ENCODE measurements at regions not wholly inside any gene's neighbourhood (a gene's known extent, or its start where the extent isn't known, plus 50 kb on each side); places are given as distances from the start of the nearest gene placed in this dataset.

DNA sequence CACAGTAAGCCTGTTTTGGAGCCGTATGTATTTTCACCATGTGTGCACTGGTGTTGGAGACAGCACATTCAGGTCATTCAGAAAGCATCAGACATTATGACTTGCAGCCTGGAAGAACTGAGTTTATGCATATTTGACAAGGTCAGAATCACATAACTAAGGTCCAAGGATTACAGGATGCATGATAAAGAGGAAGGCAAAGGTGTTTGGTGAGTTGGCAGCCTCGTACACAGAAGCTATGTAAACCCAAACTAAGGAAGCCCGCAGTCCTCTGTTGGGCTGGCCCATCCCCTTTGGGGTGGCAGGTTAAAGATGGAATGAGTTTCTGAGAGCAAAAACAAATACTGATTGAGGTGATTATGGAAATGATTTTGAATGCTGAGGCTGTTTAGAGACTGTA lies 218.4 kb downstream of the KTN1 start:
- ChIA-PET POLR2A (no interaction called here), CTCF (no interaction called here)
- peaks cover 7% of the 10 kb centered on the region for H3K4me1 Mint-ChIP-seq
- DNase-seq (no peak), ATAC-seq (no peak)
- no peak overlapping the region for H3K4me3 Mint-ChIP-seq
- no peak overlapping the region for H3K27ac Mint-ChIP-seq
- H3K9me3 Mint-ChIP-seq (ENCODE audit: low read depth), result peaks cover 4% of the 10 kb centered on the region
- H3K36me3 Mint-ChIP-seq (ENCODE audit: low read depth), result no peaks in the 10 kb centered on the region
- no peaks in the 10 kb centered on the region for H3K27me3 Mint-ChIP-seq
- intact Hi-C loops (cut with DNase I, micrococcal nuclease), result no loop called here

DNA sequence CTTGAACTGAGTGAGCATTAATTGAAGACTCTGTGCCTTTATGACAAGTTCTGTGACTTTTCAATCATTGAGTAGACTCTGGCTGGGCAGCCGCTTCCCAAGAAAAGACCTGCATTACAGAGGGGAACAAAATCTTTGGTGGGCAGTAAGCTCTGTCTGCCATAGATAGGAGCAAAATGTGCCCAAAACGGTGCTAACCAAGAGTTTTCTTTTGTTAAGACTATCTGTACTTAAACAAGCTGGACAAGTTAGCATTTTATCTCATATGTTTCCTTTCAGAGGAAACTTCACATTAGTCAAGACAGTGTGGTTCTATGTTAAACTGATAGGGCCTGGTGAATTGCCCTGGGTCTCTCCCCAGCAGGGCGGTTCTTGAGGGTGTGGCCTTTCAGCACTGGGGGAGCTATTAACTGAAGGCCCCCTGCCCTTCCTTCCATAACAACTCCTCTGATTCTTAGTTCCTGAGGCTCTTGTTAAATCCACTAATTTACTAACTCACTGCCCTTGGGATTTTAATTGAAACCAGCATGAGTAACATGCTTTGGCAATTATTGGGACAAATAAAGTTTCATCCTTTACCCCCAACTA lies 219.6 kb downstream of the KTN1 start:
- H3K27ac Mint-ChIP-seq, result no peak overlapping the region
- H3K4me3 Mint-ChIP-seq, result no peak overlapping the region
- ATAC-seq, result no peak
- peaks cover 18% of the 10 kb centered on the region for H3K4me1 Mint-ChIP-seq
- peaks cover 4% of the 10 kb centered on the region for H3K9me3 Mint-ChIP-seq (ENCODE audit: low read depth)
- DNase-seq, result no peak
- ChIA-PET POLR2A (no interaction called here), CTCF (no interaction called here)
- intact Hi-C loops (cut with DNase I, micrococcal nuclease), result no loop called here
- H3K27me3 Mint-ChIP-seq, result no peaks in the 10 kb centered on the region
- no peaks in the 10 kb centered on the region for H3K36me3 Mint-ChIP-seq (ENCODE audit: low read depth)

DNA sequence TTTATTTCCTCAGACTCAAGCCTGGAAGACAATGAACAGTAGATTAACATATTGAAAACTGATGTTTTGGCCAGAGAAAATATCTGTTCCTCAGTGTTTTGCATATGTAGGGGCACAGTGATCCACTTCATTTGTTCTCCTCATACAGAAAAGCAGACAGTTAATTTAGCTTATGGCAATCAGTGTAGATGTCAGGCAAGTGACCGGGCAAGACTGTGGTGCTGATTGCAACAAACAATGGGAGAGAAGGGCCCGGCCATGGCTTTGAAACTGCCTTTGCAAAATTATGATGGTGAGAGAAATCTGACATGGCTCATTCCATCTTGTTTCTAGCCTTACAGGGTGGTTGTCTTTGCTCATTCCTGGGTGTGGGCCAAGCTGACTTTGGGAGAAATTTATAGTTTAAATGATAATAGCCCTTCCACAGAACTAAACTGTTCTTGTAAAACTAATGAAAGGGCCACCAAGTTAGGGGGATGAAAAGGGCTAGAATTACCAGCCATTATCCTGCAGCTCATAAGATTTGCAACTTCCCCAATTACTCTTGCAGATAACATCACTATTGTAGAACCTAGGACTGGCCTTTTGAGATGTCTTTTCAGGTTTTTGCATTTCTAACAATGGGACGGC lies 220.3 kb downstream of the KTN1 start:
- H3K27ac Mint-ChIP-seq, result no peak overlapping the region

DNA sequence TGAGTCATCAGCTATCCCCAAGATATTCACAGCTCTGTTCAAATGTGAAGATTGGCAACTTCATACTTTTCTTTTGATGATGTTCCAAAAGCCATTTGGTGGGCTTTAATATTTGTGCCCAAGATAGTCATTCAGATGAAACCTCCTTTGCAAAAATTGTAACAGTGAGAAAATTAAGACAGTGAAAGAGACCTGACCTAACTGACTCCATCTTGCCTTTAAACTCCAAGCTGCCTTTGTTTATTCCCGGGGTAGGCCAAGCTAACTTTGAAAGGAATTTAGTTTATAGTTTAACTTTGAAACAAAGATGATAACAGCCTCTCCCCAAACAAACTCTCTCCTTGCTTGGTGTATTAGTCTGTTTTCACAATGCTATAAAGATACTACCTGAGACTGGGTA lies 221.1 kb downstream of the KTN1 start:
- Mint-ChIP-seq H3K36me3 (ENCODE audit: low read depth) (no peaks in the 10 kb centered on the region), H3K4me3 (no peak overlapping the region), H3K27ac (no peak overlapping the region), H3K9me3 (ENCODE audit: low read depth) (peaks cover 4% of the 10 kb centered on the region), H3K4me1 (peaks cover 22% of the 10 kb centered on the region), H3K27me3 (no peaks in the 10 kb centered on the region)
- intact Hi-C loops (cut with DNase I, micrococcal nuclease), result no loop called here
- DNase-seq (no peak), ATAC-seq (no peak)
- ChIA-PET POLR2A (no interaction called here), CTCF (no interaction called here)

More for the DNA sequence above, 220.3 kb downstream of the KTN1 start:
- intact Hi-C loops (cut with DNase I, micrococcal nuclease), result no loop called here
- CTCF ChIA-PET, result interaction anchor here (0.6 kb wide), 1 partner anchor 125 kb away, joined by 3 read pairs; no protein-coding TSS in a partner anchor
- ATAC-seq, result no peak
- POLR2A ChIA-PET, result no interaction called here
- peaks cover 20% of the 10 kb centered on the region for H3K4me1 Mint-ChIP-seq
- H3K36me3 Mint-ChIP-seq (ENCODE audit: low read depth), result no peaks in the 10 kb centered on the region
- H3K9me3 Mint-ChIP-seq (ENCODE audit: low read depth), result peaks cover 4% of the 10 kb centered on the region
- no peak overlapping the region for H3K4me3 Mint-ChIP-seq
- H3K27me3 Mint-ChIP-seq, result no peaks in the 10 kb centered on the region
- no peak for DNase-seq

DNA sequence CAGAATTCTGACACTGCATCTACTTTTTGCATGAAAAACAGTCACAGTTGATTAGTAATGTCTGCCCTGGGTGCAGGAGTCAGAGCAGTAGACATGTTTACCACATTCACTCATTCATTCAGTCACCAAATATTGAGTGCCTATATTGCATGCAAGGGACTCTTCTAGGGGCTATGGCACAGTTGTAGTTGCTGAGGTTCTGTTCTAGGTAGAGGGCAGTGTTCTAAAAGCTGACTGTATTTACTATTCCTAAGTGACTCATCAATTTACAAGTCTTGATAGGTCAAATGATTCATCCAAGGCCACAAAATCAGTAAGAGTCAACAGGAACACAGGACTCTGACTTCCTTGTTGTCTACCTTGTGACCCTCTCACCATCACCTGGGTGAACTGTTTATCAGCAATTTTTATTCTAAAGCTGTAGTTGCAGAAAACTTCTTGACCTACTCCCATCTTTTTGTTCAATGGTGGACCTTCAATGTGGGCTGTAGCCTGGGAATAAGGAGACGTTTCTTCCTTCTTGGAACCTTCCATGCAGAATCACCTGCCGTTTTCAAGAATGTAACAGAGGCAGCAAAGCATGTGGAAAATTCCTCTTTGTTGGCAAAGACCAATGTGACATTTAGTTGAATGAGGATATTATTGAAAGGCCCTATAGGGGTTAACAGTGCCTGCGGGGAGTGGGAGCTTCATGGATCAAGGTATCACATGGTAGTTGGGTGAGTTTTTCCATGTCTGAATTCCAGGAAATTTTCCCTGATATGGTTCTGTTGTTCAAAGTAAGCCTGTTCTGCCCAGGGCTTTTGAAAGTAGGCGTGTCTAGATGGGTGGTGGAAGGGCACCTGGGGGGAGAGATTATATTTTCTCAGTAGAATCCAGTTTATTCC lies 223.2 kb downstream of the KTN1 start:
- peak; percentile 68 for ATAC-seq
- CTCF ChIA-PET, result interaction anchor here (1.4 kb wide), 1 partner anchor 12 kb away, joined by 3 read pairs; no protein-coding TSS in a partner anchor
- peaks cover 41% of the 10 kb centered on the region for H3K4me1 Mint-ChIP-seq

DNA sequence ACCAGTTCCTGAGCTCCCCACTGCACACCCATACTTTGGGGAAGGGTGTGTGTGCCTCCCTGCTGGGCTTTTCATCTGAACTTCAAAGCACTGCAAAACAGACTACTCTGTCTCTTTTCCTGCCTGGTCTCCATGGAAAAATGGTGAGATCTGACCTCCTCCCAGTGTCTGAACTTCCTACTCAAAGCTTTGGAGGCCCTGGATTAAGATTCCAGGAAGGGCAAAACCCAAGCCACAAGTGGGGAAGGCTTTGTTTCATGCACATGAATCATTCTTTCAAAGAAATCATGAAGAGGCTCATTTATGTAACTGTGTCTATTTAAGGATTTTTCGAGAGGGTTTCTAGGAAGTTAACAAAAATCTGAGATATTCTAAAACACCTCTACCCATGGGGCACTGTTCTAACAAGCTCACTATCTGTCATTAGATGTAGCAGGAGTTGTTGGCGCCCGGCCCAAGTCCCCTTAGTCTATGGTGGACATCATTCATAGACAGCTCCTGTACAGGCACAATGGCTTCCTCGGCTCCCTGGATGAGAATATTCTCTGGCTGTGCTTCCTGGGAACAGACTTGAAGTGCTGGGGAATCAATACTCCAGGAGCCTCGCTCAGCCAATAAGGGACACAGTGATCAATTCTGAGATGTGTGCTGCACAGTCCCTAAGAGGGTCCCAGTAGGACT lies 224.0 kb downstream of the KTN1 start:
- ChIA-PET CTCF (interaction anchor here (1.4 kb wide), 1 partner anchor 11 kb away, joined by 3 read pairs; no protein-coding TSS in a partner anchor), POLR2A (no interaction called here)
- DNase-seq (peak; percentile 18), ATAC-seq (peak; percentile 5)
- H3K4me1 Mint-ChIP-seq, result peaks cover 41% of the 10 kb centered on the region
- peaks cover 7% of the 10 kb centered on the region for H3K9me3 Mint-ChIP-seq (ENCODE audit: low read depth)
- H3K27ac Mint-ChIP-seq, result peak overlapping the region; percentile 84
- intact Hi-C loops (cut with DNase I, micrococcal nuclease), result no loop called here
- peaks cover 2% of the 10 kb centered on the region for H3K36me3 Mint-ChIP-seq (ENCODE audit: low read depth)
- H3K4me3 Mint-ChIP-seq, result no peak overlapping the region
- no peaks in the 10 kb centered on the region for H3K27me3 Mint-ChIP-seq

More for the DNA sequence above, 223.2 kb downstream of the KTN1 start:
- intact Hi-C loops (cut with DNase I, micrococcal nuclease), result no loop called here
- DNase-seq, result peak; percentile 39
- Mint-ChIP-seq H3K36me3 (ENCODE audit: low read depth) (peaks cover 2% of the 10 kb centered on the region), H3K27me3 (no peaks in the 10 kb centered on the region), H3K4me3 (no peak overlapping the region), H3K9me3 (ENCODE audit: low read depth) (peaks cover 7% of the 10 kb centered on the region), H3K27ac (peak overlapping the region; percentile 84)
- POLR2A ChIA-PET, result no interaction called here

DNA sequence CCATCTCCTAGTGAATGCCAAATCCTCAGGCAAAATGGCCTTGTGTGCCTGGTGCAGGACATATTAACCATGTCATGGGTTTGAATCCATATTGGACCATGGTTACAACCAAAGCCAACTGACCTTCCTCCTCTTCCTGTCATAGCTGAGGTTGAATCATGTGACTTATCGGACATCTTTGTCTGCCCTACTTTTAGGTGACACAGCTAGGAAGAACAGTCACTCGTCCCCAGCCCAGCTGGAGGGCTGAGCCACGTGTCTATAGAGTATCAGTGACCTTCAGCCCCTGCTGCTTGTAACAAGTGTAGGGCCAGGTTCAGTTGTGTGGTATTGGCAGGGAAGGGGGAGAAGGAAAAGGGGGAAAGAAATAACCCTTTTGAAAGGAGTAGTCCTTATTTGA lies 225.2 kb downstream of the KTN1 start:
- Mint-ChIP-seq H3K27ac (no peak overlapping the region), H3K9me3 (ENCODE audit: low read depth) (peaks cover 7% of the 10 kb centered on the region), H3K4me3 (no peak overlapping the region), H3K4me1 (peaks cover 41% of the 10 kb centered on the region), H3K36me3 (ENCODE audit: low read depth) (peaks cover 2% of the 10 kb centered on the region), H3K27me3 (no peaks in the 10 kb centered on the region)
- POLR2A ChIA-PET, result no interaction called here
- intact Hi-C loops (cut with DNase I, micrococcal nuclease), result no loop called here
- CTCF ChIA-PET, result interaction anchor here (0.5 to 1.4 kb wide), 2 partner anchors 10 to 377 kb away, joined by 3 read pairs; no protein-coding TSS in a partner anchor
- DNase-seq (no peak), ATAC-seq (no peak)

DNA sequence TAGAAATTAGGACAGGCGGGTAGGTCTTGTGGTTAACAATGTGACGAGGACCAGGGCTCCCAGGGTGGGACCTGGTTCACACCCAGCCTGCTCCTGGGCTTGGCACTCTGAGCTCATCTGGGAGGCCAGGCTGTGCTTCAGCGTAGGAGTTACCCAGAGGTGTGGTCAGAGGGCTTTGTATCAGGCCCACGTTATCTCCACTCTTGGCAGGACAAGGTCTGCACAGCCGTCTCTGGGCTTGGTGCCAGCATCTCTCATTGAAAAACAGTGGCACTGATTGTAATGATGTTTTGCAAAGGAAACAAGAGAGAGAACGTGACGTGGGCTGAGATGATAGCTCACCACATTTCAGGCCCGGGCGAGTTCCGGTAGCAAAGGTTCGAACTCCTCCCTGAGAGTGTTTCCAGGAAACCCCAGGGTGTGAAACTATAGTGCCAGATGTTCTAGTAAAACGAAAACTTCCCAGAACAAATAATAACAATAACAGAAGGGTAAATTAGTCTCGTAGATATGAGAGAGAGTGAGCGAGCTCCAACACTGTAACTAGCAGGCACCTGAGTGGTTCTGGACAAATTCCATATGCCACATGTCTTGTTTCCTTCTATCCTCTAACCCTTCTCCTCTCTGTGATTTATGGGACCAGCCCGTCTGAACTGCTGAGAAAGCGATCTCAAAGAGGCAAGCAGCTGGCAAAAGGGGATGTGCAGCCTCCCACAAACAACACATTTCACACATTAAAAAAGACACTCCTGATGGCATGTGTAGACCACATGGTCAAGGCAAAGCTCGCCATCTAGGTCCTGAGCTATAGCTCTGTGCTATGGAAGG lies 227.3 kb downstream of the KTN1 start:
- peak; percentile 73 for ATAC-seq
- Mint-ChIP-seq H3K4me3 (no peak overlapping the region), H3K4me1 (peaks cover 37% of the 10 kb centered on the region), H3K36me3 (ENCODE audit: low read depth) (peaks cover 2% of the 10 kb centered on the region), H3K27ac (peak overlapping the region; percentile 76), H3K27me3 (no peaks in the 10 kb centered on the region), H3K9me3 (ENCODE audit: low read depth) (peaks cover 6% of the 10 kb centered on the region)
- intact Hi-C loops (cut with DNase I, micrococcal nuclease), result no loop called here
- CTCF ChIA-PET, result interaction anchor here (0.6 kb wide), 1 partner anchor 1566 kb away, joined by 3 read pairs; no protein-coding TSS in a partner anchor
- peak; percentile 82 for DNase-seq
- POLR2A ChIA-PET, result no interaction called here

DNA sequence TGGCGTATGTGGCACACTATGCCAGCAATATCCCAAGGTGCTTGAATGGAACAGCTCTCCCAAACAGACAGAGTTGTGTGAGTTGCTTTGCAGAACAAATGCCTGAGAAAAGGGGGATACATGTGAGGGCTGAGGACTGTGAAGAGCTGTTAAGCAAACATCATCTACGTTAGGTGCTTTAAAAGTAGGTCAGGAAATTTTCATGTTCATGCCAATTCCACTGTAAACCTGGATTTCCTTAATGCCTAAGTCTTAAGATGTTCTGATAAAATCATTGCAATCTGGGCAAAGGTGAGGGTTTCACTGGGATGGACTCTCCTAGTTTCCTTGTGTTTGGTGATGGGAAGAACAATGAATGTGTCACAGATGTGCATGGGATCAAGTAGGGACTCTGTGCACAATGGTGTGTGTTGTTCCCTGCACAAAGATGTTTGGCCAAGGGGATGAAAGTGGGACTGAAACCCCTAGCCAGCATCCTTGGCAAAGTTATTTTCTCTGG lies 227.9 kb downstream of the KTN1 start:
- intact Hi-C loops (cut with DNase I, micrococcal nuclease), result no loop called here
- ChIA-PET POLR2A (no interaction called here), CTCF (no interaction called here)
- Mint-ChIP-seq H3K27ac (peak overlapping the region; percentile 76), H3K4me3 (no peak overlapping the region), H3K27me3 (no peaks in the 10 kb centered on the region), H3K4me1 (peaks cover 37% of the 10 kb centered on the region), H3K36me3 (ENCODE audit: low read depth) (peaks cover 2% of the 10 kb centered on the region), H3K9me3 (ENCODE audit: low read depth) (peaks cover 5% of the 10 kb centered on the region)
- DNase-seq (no peak), ATAC-seq (no peak)

DNA sequence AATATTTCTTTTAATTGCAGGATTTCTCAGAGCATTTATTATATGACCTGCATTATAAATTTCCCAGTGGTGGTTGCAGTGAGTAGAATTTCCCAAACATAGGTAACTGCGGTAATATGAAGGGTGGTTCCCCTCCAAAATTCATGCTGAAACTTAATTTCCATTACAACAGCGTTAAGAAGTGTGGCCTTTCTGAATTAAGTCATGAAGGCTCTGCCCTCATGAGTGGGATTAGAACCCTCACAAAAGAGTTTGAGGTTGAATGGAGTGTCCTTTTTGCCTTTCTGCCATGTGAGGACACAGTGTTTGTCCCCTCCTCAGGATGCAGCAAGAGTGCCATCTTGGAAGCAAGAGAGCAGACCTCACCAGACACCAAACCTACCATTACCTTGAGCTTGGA lies 233.6 kb downstream of the KTN1 start:
- Mint-ChIP-seq H3K4me1 (peaks cover 6% of the 10 kb centered on the region), H3K27ac (no peak overlapping the region), H3K36me3 (ENCODE audit: low read depth) (no peaks in the 10 kb centered on the region), H3K9me3 (ENCODE audit: low read depth) (no peaks in the 10 kb centered on the region), H3K27me3 (no peaks in the 10 kb centered on the region), H3K4me3 (no peak overlapping the region)
- DNase-seq, result no peak
- ChIA-PET CTCF (no interaction called here), POLR2A (no interaction called here)
- intact Hi-C loops (cut with DNase I, micrococcal nuclease), result no loop called here
- peak; percentile 69 for ATAC-seq

DNA sequence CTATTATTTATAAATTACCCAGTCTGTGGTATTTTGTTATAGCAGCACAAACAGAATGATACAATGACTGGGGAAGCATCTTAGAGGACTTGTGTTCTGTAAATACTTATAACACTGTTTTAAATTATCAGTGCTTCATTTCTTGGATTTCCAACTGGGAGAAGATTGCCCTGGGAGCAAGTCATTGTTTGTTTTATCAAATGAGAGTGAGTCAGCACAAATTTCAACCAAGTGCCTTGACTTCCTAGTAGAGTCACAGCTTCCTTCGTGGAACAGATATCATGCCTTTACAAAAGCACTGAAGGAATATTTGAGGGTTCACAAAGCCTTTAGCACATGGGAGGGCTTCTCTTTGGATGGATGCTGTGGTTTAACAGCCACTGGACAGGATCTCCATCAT lies 234.1 kb downstream of the KTN1 start:
- Mint-ChIP-seq H3K9me3 (ENCODE audit: low read depth) (no peaks in the 10 kb centered on the region), H3K36me3 (ENCODE audit: low read depth) (no peaks in the 10 kb centered on the region), H3K27ac (peak overlapping the region; percentile 11), H3K27me3 (no peaks in the 10 kb centered on the region), H3K4me3 (no peak overlapping the region), H3K4me1 (peaks cover 6% of the 10 kb centered on the region)
- ChIA-PET POLR2A (no interaction called here), CTCF (no interaction called here)
- intact Hi-C loops (cut with DNase I, micrococcal nuclease), result no loop called here
- ATAC-seq, result no peak
- no peak for DNase-seq
